ENCODE measurements at regions not wholly inside any gene's neighbourhood (a gene's known extent, or its start where the extent isn't known, plus 50 kb on each side); places are given as distances from the start of the nearest gene placed in this dataset.
"Not testable (repeated sequence)": the region's sequence is repeated elsewhere in the genome, so short reads cannot be mapped to it uniquely, and the experiment has no call there.

DNA sequence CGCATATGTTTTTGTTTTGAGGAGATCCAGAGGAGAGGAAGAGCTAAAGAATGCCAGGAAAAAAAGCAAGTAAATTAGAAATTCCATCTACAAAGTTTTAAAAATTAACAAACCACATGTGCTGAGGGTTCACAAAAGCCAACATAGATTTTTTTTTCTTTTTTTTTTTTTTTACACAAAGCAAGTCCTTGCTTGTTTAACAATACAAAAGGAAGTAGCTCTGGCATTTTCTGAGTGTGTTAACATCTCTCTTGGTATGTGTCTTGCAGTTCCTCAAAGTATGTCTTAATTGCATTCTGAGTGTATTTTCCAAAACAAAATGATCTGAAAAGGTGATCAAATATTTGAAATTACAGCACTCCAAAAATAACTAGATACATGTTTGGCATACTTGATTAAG, 1682.7 kb upstream of the AGA start:
- Mint-ChIP-seq H3K36me3 (no peaks in the 10 kb centered on the region), H3K27me3 (no peaks in the 10 kb centered on the region), H3K9me3 (peaks cover 0 to 16% (median 2%) of the 10 kb centered on the region in 3 donors), H3K27ac (no peak overlapping the region), H3K4me1 (no peaks in the 10 kb centered on the region), H3K4me3 (no peak overlapping the region)

DNA sequence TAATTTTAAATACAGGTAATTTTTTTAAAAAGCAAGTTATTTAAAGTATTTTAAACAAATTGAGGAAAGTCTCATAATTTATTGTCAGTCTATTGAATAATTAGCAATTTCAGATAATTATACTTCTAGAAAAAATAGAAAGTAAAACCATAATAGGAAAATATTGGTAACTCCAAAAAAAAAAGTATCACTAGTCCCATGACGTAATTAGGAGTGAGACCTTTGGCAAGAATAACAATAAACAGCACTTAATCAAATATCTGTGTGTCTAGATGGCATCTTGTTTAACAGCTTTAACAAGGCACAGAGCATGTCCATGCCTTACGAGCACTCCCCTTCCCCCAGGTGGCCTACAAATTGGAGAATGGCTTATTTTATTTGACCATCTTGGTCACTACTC, 1683.6 kb upstream of the AGA start:
- H3K27ac Mint-ChIP-seq, result no peak overlapping the region
- H3K27me3 Mint-ChIP-seq, result no peaks in the 10 kb centered on the region
- no peaks in the 10 kb centered on the region for H3K4me1 Mint-ChIP-seq
- no peaks in the 10 kb centered on the region for H3K36me3 Mint-ChIP-seq
- H3K4me3 Mint-ChIP-seq, result no peak overlapping the region
- H3K9me3 Mint-ChIP-seq, result peaks cover 0 to 16% (median 2%) of the 10 kb centered on the region in 3 donors

DNA sequence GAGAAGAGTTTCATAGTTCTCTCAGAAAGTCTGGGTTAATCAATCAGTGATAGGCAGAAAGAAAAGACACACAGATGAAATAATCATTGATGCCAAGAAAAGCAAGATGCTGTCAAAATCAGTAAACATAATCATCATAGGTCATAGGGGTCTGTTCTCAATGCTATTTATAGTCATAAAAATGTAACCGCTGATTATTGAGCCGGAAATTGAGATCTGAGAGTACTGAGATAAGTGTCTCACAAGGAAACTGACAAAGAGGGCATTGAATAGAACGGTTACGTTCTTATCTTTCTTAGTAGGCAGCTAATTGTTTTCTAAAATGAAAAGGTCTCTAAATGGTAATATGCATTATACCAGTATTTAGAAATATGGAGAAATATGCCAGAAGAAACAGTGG, 1686.1 kb upstream of the AGA start:
- no peak overlapping the region for H3K4me3 Mint-ChIP-seq
- no peaks in the 10 kb centered on the region for H3K4me1 Mint-ChIP-seq
- peaks cover 0 to 13% (median 2%) of the 10 kb centered on the region in 3 donors for H3K9me3 Mint-ChIP-seq
- no peak overlapping the region for H3K27ac Mint-ChIP-seq
- no peaks in the 10 kb centered on the region for H3K36me3 Mint-ChIP-seq
- no peaks in the 10 kb centered on the region for H3K27me3 Mint-ChIP-seq

DNA sequence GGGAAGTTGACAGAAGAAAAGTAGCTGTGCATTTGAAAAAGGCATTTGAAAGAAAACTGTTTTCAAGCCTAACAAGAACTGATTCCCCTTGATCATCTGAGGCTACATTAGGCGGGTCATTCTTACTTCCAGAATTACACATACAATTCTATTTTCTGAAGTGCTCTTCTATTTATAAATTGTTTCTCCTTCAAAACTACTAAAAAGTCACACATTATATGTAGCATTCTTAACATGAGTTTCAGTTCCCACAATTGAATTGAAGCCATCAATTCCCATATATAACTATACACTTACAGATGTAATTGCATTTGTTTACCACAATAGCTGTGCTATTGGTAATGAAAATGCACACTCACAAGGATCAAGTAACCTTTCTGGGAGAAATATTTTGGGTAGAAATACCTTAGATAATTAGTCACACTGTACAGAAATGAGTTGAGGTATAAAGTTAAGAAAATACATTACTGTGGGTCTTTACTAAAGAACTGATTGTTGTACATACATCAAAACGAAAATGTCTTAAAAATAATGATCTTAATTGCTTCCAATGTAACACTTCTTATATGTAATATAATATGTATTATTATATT, 1688.0 kb upstream of the AGA start:
- Mint-ChIP-seq H3K9me3 (peaks cover 0 to 8% (median 2%) of the 10 kb centered on the region in 3 donors), H3K36me3 (no peaks in the 10 kb centered on the region), H3K27me3 (no peaks in the 10 kb centered on the region), H3K4me1 (no peaks in the 10 kb centered on the region), H3K4me3 (no peak overlapping the region), H3K27ac (no peak overlapping the region)

DNA sequence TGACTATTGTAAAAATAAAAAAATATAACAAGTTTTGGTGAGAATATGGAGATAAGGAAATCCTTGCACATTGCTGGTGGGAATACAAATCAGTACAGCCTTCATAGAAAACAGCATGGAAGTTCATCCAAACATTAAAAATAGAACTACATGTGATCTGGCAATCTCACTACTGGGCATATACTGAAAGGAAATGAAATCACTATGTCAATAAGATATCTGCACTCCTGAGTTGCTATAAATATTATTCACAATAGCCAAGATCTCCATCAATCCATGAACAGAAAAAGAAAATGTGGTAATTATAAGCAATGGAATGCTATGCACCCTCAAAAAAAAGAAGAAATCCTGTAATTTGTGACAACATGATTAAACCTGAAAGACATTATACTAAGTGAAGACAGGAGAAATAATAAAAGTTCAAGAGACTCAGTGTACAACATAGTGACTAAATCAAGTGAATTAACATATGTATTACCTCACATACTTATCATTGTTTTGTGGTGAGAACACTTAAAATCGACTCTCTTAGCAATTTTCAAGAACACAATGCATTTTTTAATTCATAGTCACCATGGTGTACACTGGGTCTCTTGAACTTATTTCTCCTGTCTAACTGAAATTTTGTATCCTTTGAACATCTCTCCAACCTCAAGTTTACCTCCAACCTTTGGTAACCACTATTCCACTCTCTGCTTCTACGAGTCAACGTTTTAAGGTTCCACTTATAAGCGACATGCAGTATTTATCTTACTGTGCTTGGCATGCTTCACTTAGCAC, 1703.7 kb upstream of the AGA start:
- H3K36me3 Mint-ChIP-seq, result no peaks in the 10 kb centered on the region
- H3K27me3 Mint-ChIP-seq, result no peaks in the 10 kb centered on the region
- peaks cover 0 to 2% (median 2%) of the 10 kb centered on the region in 3 donors for H3K9me3 Mint-ChIP-seq
- no peak overlapping the region for H3K27ac Mint-ChIP-seq
- H3K4me1 Mint-ChIP-seq, result no peaks in the 10 kb centered on the region
- no peak overlapping the region for H3K4me3 Mint-ChIP-seq

DNA sequence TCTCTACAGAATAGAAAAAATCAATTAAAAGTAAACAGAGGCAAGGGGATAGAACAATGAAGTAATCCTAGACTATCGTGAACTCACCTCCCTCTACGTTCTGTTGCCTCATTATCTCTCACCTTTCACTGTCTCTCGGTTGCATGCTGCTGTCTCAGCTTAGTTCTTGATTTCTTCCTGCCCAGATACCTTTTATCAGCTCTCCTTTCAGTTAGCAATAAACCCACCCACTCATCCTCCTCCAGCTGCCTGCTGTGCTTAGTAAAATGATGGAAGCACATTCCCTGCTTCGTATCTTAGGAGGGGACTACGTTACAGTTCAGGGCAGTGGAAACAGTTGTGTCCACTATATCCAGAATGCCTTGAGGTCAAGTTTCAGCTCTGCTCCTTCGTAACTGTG, 1709.5 kb upstream of the AGA start:
- Mint-ChIP-seq H3K9me3 (peaks cover 1 to 7% (median 2%) of the 10 kb centered on the region in 3 donors), H3K27me3 (no peaks in the 10 kb centered on the region), H3K27ac (peak overlapping the region in 1 of 3 donors; percentile 17), H3K36me3 (peaks cover 1% of the 10 kb centered on the region), H3K4me3 (no peak overlapping the region), H3K4me1 (no peaks in the 10 kb centered on the region)

DNA sequence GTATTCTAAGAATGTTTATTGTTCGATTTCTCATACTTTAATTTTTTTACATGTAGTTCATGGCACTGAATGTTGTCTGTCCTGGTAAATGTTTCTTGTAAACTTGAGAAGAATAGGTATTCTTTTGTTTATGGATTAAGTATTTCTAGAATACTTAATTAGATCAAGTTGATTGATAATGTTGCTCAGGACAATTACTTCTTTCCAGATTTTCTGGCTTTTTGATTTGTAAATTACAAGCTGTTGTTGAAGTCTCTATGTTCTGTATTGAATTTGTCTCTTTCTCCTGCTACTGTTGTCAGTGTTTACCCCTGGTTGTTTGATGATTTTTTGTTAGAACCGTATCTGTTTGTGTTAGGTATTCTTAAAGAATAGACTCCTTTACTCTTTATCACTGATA, 1720.9 kb upstream of the AGA start:
- peaks cover 2 to 20% (median 3%) of the 10 kb centered on the region in 3 donors for H3K9me3 Mint-ChIP-seq
- no peak overlapping the region for H3K27ac Mint-ChIP-seq
- H3K4me3 Mint-ChIP-seq, result no peak overlapping the region
- H3K4me1 Mint-ChIP-seq, result peaks cover 0 to 2% (median 0%) of the 10 kb centered on the region in 3 donors
- H3K36me3 Mint-ChIP-seq, result no peaks in the 10 kb centered on the region
- no peaks in the 10 kb centered on the region for H3K27me3 Mint-ChIP-seq

DNA sequence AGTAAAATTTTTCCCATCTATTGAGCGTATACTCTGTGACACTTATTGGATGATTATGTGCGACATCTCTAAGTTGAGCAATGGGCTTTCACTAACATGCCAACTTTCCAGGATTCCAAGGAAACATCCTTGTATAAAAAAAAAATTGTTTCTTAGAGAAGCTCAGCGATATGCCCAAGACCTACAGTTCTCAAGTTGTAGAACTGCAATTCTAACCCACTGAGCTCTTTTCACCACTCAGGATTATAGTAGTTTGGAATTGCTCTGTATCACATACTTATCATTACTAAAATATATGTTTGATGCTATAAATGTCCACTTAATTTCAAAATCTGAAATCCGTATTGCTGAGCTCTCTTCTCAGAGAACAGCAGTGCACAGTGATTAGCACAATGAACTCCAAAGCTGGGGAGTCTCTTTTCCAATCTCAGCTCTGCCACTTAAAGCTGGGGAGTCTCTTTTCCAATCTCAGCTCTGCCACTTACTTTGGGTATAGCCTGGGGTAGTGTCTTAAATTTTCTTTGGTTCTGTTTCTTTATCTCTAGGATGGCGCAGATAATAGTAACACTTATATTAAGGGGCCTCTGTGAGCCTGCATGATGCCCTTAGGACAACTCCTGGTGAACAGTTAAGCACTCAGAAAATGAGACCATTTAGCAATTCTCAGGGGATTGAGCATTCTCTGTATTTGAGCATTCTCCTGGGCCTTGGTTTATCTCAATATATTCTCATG, 1722.2 kb upstream of the AGA start:
- no peak overlapping the region for H3K27ac Mint-ChIP-seq

DNA sequence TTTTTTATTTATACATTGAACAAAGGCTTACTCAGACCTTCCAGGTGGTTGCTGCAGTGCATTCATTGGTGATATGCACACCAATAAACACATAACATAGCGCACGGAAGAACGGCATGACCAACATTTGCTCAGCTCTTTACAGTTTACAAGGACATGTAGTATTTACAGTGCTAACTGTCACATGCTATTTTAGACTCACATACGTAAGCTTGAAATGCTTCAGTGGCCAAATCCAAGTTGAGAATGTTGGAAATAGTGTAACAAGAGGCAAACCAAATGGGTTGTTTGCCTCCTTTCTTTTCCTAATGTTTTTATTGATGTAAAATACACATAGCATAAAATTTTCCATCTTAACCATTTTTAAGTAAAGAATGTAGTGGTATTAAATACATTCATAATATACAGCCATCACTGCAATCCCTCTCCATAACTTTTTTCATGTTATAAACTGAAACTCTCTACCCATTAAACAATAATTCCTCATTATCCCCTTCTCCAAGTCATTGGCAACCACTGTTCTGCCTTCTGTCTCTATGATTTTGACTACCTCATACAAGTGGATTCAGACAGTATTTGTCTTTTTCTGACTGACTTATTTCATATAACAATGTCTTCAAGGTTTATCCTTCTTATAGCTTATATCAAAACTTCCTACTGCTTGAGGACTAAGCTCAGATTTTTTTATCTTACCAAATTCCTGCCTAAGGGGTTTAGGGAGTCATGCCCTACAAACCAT, 1722.9 kb upstream of the AGA start:
- H3K27me3 Mint-ChIP-seq, result no peaks in the 10 kb centered on the region
- no peak overlapping the region for H3K4me3 Mint-ChIP-seq
- peaks cover 2 to 20% (median 5%) of the 10 kb centered on the region in 3 donors for H3K9me3 Mint-ChIP-seq
- peak overlapping the region in 1 of 3 donors; percentile 42 for H3K27ac Mint-ChIP-seq
- H3K4me1 Mint-ChIP-seq, result peaks cover 0 to 2% (median 0%) of the 10 kb centered on the region in 3 donors
- H3K36me3 Mint-ChIP-seq, result no peaks in the 10 kb centered on the region

More for the DNA sequence above, 1722.2 kb upstream of the AGA start:
- Mint-ChIP-seq H3K27me3 (no peaks in the 10 kb centered on the region), H3K36me3 (no peaks in the 10 kb centered on the region), H3K4me3 (no peak overlapping the region), H3K9me3 (peaks cover 2 to 20% (median 5%) of the 10 kb centered on the region in 3 donors), H3K4me1 (peaks cover 0 to 2% (median 0%) of the 10 kb centered on the region in 3 donors)

DNA sequence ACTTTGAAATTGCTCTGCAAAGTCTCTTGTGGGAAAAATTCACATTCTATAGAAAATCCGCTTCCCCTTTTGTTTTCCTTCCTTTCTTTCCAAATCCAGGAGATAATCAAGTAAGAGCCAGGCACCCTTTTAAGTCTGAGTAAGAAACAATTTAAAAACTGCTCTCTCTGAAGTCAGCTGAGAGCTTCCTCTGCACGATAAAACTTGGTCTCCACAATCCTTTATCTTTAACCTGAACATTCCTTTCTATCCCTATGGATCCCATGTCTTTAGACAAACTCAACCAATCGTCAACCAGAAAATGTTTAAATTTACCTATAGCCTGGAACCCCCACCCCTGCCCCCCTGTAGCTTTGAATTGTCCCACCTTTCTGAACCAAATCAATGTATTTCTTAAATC, 1723.6 kb upstream of the AGA start:
- Mint-ChIP-seq H3K9me3 (peaks cover 2 to 19% (median 5%) of the 10 kb centered on the region in 3 donors), H3K27ac (no peak overlapping the region), H3K27me3 (no peaks in the 10 kb centered on the region), H3K4me3 (no peak overlapping the region), H3K36me3 (no peaks in the 10 kb centered on the region), H3K4me1 (peaks cover 0 to 2% (median 0%) of the 10 kb centered on the region in 3 donors)

DNA sequence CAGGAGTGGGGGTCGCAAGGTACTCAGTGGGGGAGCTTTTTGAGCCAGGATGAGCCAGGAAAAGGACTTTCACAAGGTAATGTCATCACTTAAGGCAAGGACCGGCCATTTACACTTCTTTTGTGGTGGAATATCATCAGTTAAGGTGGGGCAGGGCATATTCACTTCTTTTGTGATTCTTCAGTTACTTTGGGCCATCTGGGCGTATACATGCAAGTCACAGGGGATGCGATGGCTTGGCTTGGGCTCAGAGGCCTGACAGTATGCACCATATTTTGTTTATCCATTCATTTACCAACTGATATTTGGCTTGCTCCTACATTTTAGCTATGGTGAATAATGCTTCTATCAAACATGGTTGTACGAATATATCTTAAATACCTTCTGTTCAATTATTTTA, 1728.1 kb upstream of the AGA start:
- not testable (repeated sequence) for H3K4me3 Mint-ChIP-seq, H3K36me3 Mint-ChIP-seq, H3K4me1 Mint-ChIP-seq, H3K27ac Mint-ChIP-seq, H3K27me3 Mint-ChIP-seq
- H3K9me3 Mint-ChIP-seq, result peaks cover 0 to 19% (median 12%) of the 10 kb centered on the region in 3 donors

DNA sequence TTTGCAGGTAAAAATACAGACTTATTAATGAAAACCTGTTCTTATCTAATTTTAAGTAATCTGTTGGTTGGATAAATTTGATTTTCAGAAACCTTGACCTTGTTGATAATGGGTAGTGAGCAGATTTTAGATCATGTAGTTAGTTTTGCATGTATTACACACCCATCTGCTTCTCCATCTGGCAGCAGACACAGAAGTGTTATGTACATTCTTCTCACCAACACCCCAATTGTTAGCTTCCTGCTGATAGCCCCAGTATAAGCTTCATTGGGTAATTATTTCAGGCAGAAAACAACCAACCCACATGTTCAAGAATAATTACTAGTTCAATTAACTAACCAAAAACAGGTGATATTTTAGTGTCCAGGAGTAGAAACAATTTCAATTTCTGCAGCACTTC, 1740.5 kb upstream of the AGA start:
- H3K27ac Mint-ChIP-seq, result no peak overlapping the region
- peaks cover 0 to 2% (median 0%) of the 10 kb centered on the region in 3 donors for H3K9me3 Mint-ChIP-seq
- H3K27me3 Mint-ChIP-seq, result no peaks in the 10 kb centered on the region
- no peaks in the 10 kb centered on the region for H3K36me3 Mint-ChIP-seq
- no peaks in the 10 kb centered on the region for H3K4me1 Mint-ChIP-seq
- no peak overlapping the region for H3K4me3 Mint-ChIP-seq

DNA sequence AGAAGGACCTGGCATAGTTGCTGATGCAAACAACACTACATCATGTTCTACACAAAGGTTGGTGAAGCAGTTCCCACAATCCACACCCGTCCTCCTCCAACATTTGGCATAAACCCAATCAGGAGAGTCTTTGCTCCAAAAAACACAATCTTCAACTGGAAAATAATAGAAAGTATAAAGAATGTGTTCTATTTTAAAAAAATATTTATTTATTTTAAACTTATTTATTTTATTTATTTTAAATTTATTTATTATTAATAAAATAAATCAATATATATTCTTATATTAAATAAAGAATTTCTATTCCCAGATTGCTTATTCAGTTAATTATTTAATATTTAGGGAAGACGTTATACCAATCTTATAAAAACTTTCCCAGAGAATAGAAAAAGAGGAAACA, 1753.7 kb upstream of the AGA start:
- no peak overlapping the region for H3K4me3 Mint-ChIP-seq
- H3K9me3 Mint-ChIP-seq, result peaks cover 0 to 5% (median 0%) of the 10 kb centered on the region in 3 donors
- H3K36me3 Mint-ChIP-seq, result no peaks in the 10 kb centered on the region
- no peaks in the 10 kb centered on the region for H3K27me3 Mint-ChIP-seq
- peaks cover 0 to 2% (median 0%) of the 10 kb centered on the region in 3 donors for H3K4me1 Mint-ChIP-seq
- H3K27ac Mint-ChIP-seq, result no peak overlapping the region

DNA sequence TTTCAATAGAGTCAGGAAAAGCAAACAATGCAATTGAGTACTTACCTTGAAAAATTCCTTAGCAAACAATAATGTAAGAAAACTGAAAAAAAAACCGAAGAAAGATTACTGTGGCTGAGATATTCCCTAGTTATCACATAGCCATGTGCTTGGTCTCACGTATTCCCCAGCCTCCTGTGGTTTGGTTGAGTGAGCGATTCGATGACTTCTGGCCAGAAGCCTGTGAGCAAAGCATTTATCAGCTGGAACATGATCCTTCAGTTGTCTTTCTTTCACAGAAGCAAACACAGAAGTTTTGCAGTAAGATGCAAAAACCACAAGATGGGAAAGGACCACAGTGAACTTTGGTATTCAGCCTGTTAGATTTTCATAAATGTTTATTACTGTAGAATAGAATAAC, 1754.3 kb upstream of the AGA start:
- Mint-ChIP-seq H3K27me3 (no peaks in the 10 kb centered on the region), H3K27ac (no peak overlapping the region), H3K4me1 (peaks cover 0 to 2% (median 0%) of the 10 kb centered on the region in 3 donors), H3K4me3 (no peak overlapping the region), H3K36me3 (no peaks in the 10 kb centered on the region), H3K9me3 (peaks cover 0 to 5% (median 0%) of the 10 kb centered on the region in 3 donors)

DNA sequence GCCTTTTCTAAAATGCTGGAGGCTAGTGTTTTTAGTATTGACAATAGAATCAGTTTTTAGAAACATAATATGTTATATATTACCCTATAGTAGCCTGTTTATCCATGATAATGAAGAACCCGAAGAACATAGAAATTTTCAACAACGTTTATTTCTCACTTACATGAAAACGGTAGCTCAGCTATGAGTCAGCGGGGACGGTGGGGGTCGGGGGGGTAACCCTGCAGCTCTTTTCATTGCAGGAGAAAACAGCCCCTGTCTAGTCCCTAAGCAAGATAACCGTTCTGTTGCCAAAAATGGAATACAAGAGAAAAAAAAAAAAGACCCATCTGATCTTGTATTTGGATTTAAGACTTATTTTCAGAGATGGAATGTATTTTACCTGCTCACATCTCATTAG, 1758.4 kb upstream of the AGA start:
- H3K27me3 Mint-ChIP-seq, result no peaks in the 10 kb centered on the region
- peaks cover 0 to 5% (median 0%) of the 10 kb centered on the region in 3 donors for H3K9me3 Mint-ChIP-seq
- peaks cover 0 to 2% (median 0%) of the 10 kb centered on the region in 3 donors for H3K4me1 Mint-ChIP-seq
- H3K36me3 Mint-ChIP-seq, result no peaks in the 10 kb centered on the region
- no peak overlapping the region for H3K27ac Mint-ChIP-seq
- H3K4me3 Mint-ChIP-seq, result no peak overlapping the region

Data from IgD-negative memory B cell (primary cell).